Ureter (tissue), 1 donor: ENCODE measurements at regions not wholly inside any gene's neighbourhood (a gene's known extent, or its start where the extent isn't known, plus 50 kb on each side); places are given as distances from the start of the nearest gene placed in this dataset.

Experiments
- DNase-seq: peaks from one replicate; pipeline ENCODE4 v3.0.0-alpha.2; 2020; ENCODE audit warnings: low spot score
- donor health status: DM: yes; HTN: yes; CAD: no.

DNA sequence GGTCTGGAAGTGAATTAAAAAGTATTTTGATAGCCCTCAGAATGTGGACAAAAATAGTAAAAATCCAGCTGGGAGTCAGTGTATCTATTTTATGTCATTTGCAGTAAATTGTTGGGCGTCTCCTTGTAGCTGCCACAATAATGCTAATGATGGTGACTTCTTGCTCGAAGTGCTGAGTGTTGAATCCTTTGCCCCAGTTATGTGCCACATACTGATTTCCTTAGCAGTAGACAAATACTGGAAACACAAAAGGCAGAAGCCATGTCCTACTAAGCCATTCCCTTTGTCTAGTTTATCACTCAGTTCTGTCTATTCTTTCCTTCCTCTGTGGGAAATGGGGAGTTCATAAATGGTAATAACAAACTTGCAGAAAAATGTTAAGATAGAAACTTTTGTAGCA is 70.7 kb upstream of the CXADR start:
- DNase-seq: no peak

DNA sequence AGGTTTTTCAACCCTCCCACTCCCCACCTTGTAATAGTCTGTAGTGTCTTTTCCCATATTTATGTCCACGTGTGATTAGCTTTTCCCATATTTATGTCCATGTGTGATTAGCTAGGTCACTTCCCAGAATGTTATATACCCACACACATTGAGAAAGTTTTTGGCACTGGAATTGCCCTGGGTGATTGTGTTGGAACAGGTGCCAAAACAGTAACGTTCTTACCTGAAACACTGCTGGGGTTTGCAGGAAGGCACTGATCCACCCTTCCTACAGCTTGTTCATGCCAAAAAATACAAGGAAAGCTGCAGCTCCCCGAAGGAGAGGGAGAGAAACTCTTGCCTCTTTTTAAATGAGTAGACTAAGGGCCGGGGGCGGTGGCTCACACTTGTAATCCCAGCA is 68.0 kb upstream of the CXADR start:
- no peak for DNase-seq

DNA sequence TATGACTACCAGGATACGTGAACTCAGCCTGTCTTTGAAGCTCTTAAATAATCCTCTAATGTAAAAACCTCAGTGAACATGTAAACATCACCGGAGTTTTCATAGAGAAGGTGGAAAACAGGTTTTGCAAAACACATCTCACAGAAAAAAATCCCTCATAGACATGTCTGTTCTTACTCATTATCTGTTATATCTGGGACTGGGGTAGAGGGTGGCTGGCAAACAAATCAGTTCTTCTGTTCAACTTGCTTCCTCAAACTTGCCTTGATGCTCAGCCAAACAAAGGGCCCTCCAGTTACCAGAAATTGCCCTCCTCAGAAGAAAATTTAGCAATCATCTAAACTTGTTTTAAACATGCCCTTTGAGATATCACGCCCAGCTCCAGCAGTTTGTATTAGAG is 66.1 kb upstream of the CXADR start:
- DNase-seq: peak; percentile 54

- DNase-seq: no peak
Observed at GRCh38 chr21:17449701-17450100, 63.1 kb upstream of the CXADR start.

DNA sequence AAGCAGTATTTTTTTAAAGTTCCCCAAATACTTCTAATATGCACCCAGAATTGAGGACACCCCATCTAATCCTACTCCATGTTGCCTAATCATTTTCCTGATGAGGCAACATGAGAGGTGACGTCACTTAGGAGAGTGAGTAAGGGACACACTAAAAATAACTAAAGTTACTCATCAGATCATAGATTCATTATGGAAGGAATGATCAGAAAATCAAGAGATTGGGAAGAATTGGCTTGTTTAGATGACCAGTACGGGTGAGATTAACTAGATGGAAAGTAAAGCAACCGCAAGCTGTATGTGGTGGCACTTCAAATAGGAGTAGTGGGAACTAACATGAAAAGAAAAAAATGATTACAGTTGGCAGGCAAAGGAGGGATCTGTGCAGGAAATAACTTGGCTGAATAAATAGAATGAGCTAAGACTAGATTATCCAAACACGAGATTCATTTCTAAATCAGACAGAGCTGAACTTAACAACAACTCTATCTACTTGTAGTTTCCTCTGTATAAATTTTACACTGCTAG is 61.4 kb upstream of the CXADR start:
- DNase-seq: no peak

- no peak for DNase-seq
Observed at GRCh38 chr21:17454315-17455027, 58.4 kb upstream of the CXADR start.

DNA sequence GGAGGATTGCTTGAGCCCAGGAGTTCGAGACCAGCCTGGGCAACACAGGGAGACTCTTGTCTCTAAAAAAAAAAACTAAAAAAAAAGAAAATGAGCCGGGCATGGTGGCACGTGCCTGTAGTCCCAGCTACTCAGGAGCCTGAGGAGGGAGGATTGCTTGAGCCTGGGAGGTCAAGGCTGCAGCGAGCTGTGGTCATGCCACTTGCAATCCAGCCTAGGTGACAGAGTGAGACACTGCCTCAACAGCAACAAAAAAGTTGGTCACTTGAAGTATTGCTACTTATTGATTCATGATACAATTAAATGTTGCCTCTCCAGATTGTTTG is 57.9 kb upstream of the CXADR start:
- DNase-seq: no peak

DNA sequence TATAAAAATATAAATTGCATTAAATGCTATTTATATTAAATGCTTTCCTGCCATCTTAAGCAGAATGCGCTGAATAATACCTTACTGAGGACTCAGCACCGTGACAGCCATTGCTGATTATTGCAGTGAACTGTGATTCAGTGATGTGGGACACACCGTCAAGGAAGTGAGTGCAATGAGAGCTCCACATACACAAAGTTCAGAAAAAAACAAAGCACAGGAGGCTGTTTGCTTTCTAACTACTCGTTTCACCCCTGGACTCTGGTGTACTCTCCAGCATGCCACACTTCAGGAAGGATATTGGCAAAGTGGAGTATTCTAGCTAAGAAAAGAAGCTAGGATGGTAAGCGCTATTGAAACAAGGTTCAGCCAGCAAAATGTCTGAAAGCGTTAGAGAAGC is 57.4 kb upstream of the CXADR start:
- DNase-seq: no peak

DNA sequence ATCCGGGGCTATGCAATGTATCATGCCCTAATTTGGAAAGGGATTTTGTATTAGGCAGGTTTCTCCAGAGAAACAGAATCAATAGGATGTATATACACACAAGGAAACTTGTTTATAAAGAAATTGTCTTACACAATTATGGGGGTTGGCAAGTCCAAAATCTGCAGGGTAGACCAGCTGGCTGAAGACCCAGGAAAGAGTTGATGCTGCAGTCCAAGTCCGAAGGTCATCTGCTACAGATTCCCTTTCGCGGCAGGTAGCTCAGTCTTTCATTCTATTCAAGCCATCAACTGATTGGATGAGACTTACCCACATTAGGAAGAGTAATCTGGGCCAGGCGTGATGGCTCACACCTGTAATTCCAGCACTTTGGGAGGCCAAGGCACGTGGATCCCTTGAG is 54.6 kb upstream of the CXADR start:
- no peak for DNase-seq

- DNase-seq: no peak
Observed at GRCh38 chr21:17460094-17460493, 52.7 kb upstream of the CXADR start.

DNA sequence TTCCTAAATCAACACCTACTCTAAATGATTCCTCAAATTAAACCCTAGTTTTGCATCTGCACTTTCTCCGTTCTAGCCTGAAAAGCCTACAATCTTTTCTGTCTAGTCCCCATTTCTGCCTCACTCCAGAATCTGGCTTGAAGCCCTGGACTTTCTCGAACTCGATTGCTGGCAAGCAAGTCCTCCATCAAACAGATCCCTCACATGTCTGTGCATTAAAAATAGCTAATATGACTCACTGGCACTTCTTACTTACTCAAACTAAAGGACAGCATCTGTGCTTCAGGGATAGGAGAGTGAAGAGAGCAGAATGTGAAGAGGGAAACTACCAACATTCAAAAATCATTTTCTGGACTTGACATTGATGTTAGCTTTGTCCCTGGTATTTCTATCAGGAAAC is 51.8 kb upstream of the CXADR start:
- no peak for DNase-seq

- no peak for DNase-seq
Observed at GRCh38 chr21:17461582-17461981, 51.3 kb upstream of the CXADR start.

DNA sequence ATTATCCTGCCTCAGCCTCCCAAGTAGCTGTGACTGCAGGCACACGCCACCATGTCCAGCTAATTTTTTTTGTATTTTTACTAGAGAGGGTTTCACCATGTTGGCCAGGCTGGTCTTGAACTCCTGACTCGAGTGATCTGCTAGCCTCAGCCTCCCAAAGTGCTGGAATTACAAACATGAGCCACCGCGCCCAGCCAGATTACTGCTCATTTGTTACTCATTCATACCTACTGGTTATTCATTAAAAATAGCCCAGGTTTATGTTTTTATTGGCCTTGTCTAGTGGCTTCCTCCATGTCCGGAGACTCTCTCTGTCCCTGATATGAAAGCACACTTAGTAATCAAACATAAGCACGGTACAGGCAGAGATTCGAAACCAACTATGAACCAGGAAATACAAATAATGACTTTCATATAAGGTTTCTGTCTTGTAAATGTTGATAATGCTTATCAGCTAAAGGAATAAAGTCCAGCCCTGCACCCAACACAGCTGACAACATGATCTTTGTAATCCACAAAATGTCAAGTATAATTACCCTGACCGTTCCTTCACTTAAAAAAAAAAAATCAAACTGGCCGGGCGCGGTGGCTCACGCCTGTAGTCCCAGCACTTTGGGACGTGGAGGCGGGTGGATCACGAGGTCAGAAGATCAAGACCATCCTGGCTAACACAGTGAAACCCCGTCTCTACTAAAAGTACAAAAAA is 50.4 kb upstream of the CXADR start:
- DNase-seq: peak; percentile 52
